ENCODE measurements at regions not wholly inside any gene's neighbourhood (a gene's known extent, or its start where the extent isn't known, plus 50 kb on each side); places are given as distances from the start of the nearest gene placed in this dataset.

DNA sequence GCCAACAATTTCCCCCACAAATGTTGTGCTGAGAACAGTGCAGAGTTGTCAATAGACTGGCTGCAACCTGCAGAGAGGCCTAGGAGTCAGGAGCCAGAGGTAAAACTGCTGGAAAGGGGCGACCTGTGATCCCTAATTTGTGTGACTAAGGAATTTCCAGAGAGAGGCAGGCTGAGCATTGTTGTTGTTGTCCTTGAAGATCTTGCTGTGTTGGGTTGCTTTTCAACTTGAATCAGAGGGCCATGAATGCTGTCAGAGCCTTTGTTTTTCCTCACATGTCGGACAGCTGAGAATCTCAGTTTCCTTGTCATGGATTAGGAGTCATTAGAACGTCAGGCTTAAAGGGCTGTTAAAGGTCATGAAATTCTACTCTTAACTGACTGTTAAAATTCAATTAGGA, 134.6 kb upstream of the ASTN2 start:
- TF ChIP-seq, protein P1, sequence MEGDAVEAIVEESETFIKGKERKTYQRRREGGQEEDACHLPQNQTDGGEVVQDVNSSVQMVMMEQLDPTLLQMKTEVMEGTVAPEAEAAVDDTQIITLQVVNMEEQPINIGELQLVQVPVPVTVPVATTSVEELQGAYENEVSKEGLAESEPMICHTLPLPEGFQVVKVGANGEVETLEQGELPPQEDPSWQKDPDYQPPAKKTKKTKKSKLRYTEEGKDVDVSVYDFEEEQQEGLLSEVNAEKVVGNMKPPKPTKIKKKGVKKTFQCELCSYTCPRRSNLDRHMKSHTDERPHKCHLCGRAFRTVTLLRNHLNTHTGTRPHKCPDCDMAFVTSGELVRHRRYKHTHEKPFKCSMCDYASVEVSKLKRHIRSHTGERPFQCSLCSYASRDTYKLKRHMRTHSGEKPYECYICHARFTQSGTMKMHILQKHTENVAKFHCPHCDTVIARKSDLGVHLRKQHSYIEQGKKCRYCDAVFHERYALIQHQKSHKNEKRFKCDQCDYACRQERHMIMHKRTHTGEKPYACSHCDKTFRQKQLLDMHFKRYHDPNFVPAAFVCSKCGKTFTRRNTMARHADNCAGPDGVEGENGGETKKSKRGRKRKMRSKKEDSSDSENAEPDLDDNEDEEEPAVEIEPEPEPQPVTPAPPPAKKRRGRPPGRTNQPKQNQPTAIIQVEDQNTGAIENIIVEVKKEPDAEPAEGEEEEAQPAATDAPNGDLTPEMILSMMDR (IDR thresholded peaks at IDR 0.05): no peak
- no peak for TF ChIP-seq POLR2A (IDR thresholded peaks at IDR 0.05)
